ENCODE measurements at regions not wholly inside any gene's neighbourhood (a gene's known extent, or its start where the extent isn't known, plus 50 kb on each side); places are given as distances from the start of the nearest gene placed in this dataset.
"Not testable (repeated sequence)": the region's sequence is repeated elsewhere in the genome, so short reads cannot be mapped to it uniquely, and the experiment has no call there.

DNA sequence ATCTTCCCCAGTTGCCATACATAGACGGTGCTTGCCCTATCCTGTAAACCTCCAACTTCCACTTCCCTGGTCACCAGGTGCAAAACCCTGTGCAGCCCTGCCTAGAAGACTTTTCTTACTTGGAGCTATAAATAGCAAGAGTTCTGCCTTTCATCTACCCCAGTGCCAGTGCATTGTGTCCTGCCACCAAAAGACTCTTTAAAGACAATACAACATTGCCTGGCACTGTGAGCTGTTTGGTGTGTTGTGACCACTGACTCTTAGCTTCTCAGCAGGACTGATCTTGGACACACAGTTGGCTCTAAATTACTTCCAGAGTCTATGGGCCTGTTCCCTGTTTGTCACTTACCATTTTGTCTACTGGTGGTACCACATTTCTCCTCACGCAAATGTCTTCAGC lies 608.1 kb downstream of the CDH9 start:
- CTCF ChIA-PET, result no interaction called here
- POLR2A ChIA-PET, result no interaction called here

DNA sequence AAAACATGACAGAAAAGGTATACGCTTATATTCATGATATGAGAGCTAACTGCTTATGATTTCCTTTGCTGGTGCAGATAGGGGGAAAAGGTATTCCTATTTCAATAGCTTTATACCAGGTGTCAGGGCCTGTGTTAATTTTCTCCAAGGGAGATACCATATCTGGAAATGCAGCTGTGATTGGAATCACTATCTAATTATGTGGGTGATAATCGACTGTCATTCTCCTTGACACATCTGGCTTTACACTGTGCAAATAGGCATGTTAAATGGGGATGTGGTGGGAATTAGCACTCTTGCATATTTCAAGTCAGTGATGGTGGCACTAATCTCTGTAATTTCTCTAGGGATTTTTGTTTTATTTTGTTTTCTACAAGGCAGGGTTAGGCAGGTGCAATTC lies 611.1 kb downstream of the CDH9 start:
- CTCF ChIA-PET, result no interaction called here
- POLR2A ChIA-PET, result no interaction called here

GRCh38 chr5:26419987-26420386 lies 618.4 kb downstream of the CDH9 start:
- CTCF ChIA-PET, result no interaction called here
- POLR2A ChIA-PET, result no interaction called here

DNA sequence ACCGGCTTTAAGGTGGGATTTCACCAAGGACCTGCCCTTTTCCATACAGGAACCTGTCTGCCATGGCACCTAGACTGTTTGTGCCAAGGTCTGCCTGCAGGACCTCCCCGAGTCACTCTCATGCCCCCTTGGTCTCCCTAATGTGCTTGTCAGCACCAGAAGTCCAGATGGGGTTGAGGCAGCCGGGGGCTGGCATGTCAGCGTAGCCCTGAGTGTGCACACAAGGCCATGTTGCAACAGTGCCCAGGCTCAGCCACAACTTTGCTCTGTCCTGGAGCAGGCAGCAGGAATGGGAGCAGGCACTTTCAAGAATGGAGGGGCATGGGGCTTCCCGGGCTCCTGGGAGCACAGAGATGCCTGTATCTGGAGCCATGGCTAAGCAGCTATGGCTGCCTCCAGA lies 621.5 kb downstream of the CDH9 start:
- POLR2A ChIA-PET, result no interaction called here
- CTCF ChIA-PET, result no interaction called here

- POLR2A ChIA-PET, result no interaction called here
Observed at GRCh38 chr5:26415987-26416779, 622.2 kb downstream of the CDH9 start.

DNA sequence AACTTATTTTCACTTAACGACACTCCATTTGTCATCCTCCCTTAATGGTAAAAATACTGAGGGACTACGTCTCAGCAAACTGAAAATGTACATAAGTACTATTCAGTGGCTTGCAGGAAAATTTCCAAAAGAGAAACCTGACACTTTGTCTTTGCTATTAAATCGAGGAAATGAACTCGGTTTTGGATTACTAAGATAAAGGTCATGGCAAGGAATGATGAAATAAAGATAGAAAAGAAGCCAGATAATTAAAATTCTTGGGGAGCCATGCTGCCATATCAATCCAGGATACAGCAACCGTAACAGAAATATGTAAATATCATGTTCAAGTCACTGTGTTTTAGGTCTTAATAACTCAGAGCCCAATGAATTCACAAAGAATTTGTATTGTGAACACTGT lies 647.8 kb downstream of the CDH9 start:
- POLR2A ChIA-PET, result no interaction called here
- CTCF ChIA-PET, result no interaction called here

More at GRCh38 chr5:26415987-26416779, 622.2 kb downstream of the CDH9 start:
- CTCF ChIA-PET, result no interaction called here

GRCh38 chr5:26388976-26389375 lies 649.4 kb downstream of the CDH9 start:
- CTCF ChIA-PET, result no interaction called here
- POLR2A ChIA-PET, result no interaction called here

- ChIA-PET CTCF (no interaction called here), POLR2A (no interaction called here)
Observed at GRCh38 chr5:26386532-26386931, 651.9 kb downstream of the CDH9 start.

DNA sequence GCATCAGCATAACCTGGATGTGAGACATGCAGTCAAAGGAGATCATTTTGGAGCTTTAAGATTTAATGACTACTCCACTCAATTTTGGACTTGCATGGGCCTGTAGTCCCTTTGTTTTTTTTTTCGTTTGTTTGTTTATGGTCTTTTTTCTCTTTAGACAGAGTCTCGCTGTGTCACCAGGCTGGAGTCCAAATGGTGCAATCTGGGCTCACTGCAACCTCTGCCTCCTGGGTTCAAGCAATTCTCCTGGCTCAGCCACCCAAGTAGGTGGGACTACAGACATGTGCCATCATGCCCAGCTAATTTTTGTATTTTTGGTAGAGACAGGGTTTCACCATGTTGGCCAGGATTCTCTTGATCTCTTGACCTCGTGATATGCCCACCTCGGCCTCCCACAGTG lies 673.8 kb downstream of the CDH9 start:
- POLR2A ChIA-PET, CTCF ChIA-PET: not testable (repeated sequence)

- CTCF ChIA-PET, result no interaction called here
- POLR2A ChIA-PET, result no interaction called here
Observed at GRCh38 chr5:26343801-26344325, 694.5 kb downstream of the CDH9 start.

DNA sequence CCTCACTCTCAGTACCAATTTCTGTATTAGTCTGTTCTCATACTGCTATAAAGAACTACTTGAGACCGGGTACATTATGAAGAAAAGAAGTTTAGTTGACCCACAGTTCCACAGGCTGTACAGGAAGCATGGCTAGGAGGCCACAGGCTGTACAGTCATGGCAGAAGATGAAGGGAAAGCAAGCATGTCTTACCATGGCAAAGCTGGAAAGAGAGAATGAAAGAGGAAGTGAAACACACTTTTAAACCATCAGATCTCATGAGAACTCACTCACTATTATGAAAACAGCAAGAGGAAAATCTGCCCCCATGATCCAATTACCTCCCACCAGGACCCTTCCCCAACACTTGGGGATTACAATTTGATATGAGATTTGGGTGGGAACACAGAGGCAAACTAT lies 698.8 kb downstream of the CDH9 start:
- CTCF ChIA-PET, result no interaction called here
- POLR2A ChIA-PET, result interaction anchor here (0.6 kb wide), 1 partner anchor 1707 kb away, joined by 4 read pairs; no protein-coding TSS in a partner anchor

- CTCF ChIA-PET, result no interaction called here
- POLR2A ChIA-PET, result no interaction called here
Observed at GRCh38 chr5:26329562-26330189, 708.7 kb downstream of the CDH9 start.

GRCh38 chr5:26326153-26326759 lies 712.1 kb downstream of the CDH9 start:
- ChIA-PET CTCF (no interaction called here), POLR2A (no interaction called here)

- CTCF ChIA-PET, POLR2A ChIA-PET: not testable (repeated sequence)
Observed at GRCh38 chr5:26325432-26325831, 713.0 kb downstream of the CDH9 start.

GRCh38 chr5:26324273-26324895 lies 714.0 kb downstream of the CDH9 start:
- CTCF ChIA-PET, POLR2A ChIA-PET: not testable (repeated sequence)

GRCh38 chr5:26323794-26324193 lies 714.6 kb downstream of the CDH9 start:
- ChIA-PET CTCF (no interaction called here), POLR2A (no interaction called here)

DNA sequence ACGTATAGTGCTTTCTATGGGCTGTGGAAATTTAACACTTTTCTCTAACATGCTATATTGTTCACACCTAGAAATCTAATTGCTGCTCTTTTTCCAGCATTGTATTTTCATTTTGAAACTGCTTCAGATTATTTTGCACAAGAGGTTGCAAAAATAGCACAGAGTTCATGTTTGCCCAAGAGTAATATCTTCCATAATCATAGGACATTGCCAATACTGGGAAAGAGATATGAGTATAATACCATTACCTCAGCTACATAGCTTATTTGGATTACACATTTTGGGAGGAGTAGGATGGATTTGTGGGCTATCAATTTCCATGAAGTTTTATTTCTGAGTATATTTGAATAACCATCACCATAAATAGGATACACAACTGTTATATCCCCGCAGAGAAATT lies 717.1 kb downstream of the CDH9 start:
- POLR2A ChIA-PET, result no interaction called here
- CTCF ChIA-PET, result no interaction called here

DNA sequence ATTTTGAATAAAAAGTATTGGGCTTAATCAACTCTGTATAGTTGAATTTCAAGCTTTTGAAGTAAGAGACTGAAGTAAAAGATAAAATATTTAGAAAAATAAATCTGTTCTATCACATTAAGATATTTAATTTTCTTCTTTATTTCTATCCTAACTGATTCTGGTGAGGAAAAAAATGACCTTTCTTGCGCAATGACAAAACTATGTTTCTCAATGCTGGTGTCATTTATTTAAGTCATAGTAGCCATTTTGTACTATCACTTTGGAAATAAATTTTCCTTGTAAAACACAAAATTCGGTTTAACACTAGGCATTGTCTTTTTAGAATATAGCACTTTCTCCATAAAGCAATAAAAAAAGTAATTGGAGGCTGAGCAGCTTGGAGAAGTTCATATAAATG lies 728.0 kb downstream of the CDH9 start:
- POLR2A ChIA-PET, result no interaction called here
- CTCF ChIA-PET, result no interaction called here

DNA sequence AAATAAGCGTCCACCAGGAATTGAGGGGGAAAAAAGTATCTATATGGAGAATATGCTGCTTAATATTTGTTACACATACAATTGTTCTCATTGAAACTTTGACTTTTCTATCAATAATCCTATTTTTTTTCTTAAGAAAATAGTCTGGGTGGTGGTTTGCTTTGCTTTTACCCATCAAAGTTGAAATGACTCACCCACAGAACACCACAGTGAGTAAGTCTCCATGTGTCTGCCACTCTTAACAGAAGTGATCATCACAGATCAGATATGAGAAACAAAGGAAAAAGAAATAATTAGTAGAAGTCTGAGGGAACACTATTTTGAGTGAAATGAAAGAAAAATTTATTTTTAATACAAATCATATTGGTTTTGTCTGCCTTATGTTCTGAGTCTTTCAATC lies 742.8 kb downstream of the CDH9 start:
- ChIA-PET POLR2A (no interaction called here), CTCF (no interaction called here)

- POLR2A ChIA-PET, result no interaction called here
- CTCF ChIA-PET, result no interaction called here
Observed at GRCh38 chr5:26282190-26282589, 756.2 kb downstream of the CDH9 start.

DNA sequence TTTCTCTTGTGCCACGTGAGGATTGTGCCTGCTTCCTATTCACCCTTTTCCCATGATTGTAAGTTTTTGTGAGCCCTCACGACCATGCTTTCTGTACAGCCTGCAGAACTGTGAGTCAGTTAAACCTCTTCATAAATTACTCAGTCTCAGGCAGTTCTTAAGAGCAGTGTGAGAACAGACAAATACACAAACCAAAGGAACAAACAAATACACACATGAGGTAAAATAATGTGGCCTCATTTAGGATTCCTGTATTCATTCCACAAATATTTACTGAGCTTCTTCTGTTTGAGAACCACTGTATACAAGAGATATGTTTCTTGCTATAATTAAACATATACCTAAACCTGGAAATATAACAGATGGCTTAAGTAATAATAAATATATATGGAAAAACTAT lies 760.3 kb downstream of the CDH9 start:
- CTCF ChIA-PET, result no interaction called here
- POLR2A ChIA-PET, result no interaction called here
